Neural cell (in vitro differentiated cells): ENCODE measurements at regions not wholly inside any gene's neighbourhood (a gene's known extent, or its start where the extent isn't known, plus 50 kb on each side); places are given as distances from the start of the nearest gene placed in this dataset.

Experiments used
- MXI1 ChIP-seq: fragments of 450-650 bp; conservative IDR thresholded peaks from 2 replicates; pipeline ENCODE4 v1.6.1; 2014; ENCODE audit warnings: antibody characterized with exemption, mild to moderate bottlenecking; ENCODE audit not compliant: poor library complexity, severe bottlenecking
- RAD21 ChIP-seq: fragments of 450-650 bp; conservative IDR thresholded peaks from 2 replicates; pipeline ENCODE4 v1.6.1; 2014; ENCODE audit warnings: antibody characterized with exemption, mild to moderate bottlenecking, moderate library complexity
- TAF1 ChIP-seq: IDR thresholded peaks from 2 replicates; pipeline ENCODE4 v1.6.1; 2012; ENCODE audit warnings: low read depth
- TF ChIP-seq, protein P1 (sequence below): fragments of 450-650 bp; IDR thresholded peaks from 2 replicates; pipeline ENCODE4 v1.5.1; 2014; ENCODE audit warnings: antibody characterized with exemption, mild to moderate bottlenecking, moderate library complexity; ENCODE audit not compliant: poor library complexity, severe bottlenecking
- TF ChIP-seq, protein P2 (sequence below): IDR thresholded peaks from 2 replicates; pipeline ENCODE4 v1.6.1; 2012; ENCODE audit warnings: borderline replicate concordance

DNA sequence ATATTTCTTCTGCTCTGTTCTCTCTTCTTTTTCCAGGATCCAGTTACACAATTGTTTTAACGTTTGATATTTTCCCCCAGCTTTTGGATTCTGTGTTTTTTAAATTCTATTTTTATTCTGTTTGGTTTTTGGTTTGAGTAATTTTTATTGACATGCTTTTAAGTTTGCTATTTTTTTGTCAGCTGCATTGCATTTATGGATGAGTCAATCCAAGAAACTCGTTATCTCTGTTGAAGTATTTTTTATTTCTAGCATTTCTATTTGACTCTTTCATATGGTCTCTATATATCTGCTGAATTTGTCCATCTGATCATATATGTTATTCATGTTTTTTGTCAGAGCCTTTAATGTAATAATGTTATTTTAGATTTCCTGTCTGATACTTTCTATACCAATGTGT lies 65.6 kb downstream of the DDIT4L start:
- TF ChIP-seq MXI1 (no peak), TAF1 (no peak), RAD21 (no peak)
- TF ChIP-seq, protein P1, sequence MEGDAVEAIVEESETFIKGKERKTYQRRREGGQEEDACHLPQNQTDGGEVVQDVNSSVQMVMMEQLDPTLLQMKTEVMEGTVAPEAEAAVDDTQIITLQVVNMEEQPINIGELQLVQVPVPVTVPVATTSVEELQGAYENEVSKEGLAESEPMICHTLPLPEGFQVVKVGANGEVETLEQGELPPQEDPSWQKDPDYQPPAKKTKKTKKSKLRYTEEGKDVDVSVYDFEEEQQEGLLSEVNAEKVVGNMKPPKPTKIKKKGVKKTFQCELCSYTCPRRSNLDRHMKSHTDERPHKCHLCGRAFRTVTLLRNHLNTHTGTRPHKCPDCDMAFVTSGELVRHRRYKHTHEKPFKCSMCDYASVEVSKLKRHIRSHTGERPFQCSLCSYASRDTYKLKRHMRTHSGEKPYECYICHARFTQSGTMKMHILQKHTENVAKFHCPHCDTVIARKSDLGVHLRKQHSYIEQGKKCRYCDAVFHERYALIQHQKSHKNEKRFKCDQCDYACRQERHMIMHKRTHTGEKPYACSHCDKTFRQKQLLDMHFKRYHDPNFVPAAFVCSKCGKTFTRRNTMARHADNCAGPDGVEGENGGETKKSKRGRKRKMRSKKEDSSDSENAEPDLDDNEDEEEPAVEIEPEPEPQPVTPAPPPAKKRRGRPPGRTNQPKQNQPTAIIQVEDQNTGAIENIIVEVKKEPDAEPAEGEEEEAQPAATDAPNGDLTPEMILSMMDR = no peak
- TF ChIP-seq, protein P2, sequence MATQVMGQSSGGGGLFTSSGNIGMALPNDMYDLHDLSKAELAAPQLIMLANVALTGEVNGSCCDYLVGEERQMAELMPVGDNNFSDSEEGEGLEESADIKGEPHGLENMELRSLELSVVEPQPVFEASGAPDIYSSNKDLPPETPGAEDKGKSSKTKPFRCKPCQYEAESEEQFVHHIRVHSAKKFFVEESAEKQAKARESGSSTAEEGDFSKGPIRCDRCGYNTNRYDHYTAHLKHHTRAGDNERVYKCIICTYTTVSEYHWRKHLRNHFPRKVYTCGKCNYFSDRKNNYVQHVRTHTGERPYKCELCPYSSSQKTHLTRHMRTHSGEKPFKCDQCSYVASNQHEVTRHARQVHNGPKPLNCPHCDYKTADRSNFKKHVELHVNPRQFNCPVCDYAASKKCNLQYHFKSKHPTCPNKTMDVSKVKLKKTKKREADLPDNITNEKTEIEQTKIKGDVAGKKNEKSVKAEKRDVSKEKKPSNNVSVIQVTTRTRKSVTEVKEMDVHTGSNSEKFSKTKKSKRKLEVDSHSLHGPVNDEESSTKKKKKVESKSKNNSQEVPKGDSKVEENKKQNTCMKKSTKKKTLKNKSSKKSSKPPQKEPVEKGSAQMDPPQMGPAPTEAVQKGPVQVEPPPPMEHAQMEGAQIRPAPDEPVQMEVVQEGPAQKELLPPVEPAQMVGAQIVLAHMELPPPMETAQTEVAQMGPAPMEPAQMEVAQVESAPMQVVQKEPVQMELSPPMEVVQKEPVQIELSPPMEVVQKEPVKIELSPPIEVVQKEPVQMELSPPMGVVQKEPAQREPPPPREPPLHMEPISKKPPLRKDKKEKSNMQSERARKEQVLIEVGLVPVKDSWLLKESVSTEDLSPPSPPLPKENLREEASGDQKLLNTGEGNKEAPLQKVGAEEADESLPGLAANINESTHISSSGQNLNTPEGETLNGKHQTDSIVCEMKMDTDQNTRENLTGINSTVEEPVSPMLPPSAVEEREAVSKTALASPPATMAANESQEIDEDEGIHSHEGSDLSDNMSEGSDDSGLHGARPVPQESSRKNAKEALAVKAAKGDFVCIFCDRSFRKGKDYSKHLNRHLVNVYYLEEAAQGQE = no peak
